Trophoblast cell (in vitro differentiated cells and primary cell): ENCODE measurements at regions not wholly inside any gene's neighbourhood (a gene's known extent, or its start where the extent isn't known, plus 50 kb on each side); places are given as distances from the start of the nearest gene placed in this dataset.

Experiments used
- DNase-seq, 2 donors: peaks; one replicate each; pipeline ENCODE4 v3.0.0-alpha.2; 2016
- H2AFZ ChIP-seq: 2 replicates; pipeline ENCODE4 v1.6.1; 2013; ENCODE audit warnings: low read length, moderate library complexity, mild to moderate bottlenecking; ENCODE audit not compliant: insufficient read depth, poor library complexity
- H2AK5ac ChIP-seq: 2 replicates; pipeline ENCODE4 v1.6.1; 2013; ENCODE audit warnings: mild to moderate bottlenecking, low read length
- H2BK120ac ChIP-seq: 2 replicates; pipeline ENCODE4 v1.6.1; 2013; ENCODE audit warnings: low read length, mild to moderate bottlenecking, moderate library complexity; ENCODE audit not compliant: insufficient read depth, poor library complexity
- H2BK12ac ChIP-seq: 2 replicates; pipeline ENCODE4 v1.6.1; 2013; ENCODE audit warnings: mild to moderate bottlenecking, low read length, moderate library complexity
- H2BK5ac ChIP-seq: 2 replicates; pipeline ENCODE4 v1.6.1; 2013; ENCODE audit warnings: low read length, low read depth, moderate library complexity, mild to moderate bottlenecking; ENCODE audit not compliant: poor library complexity
- H3K14ac ChIP-seq: 2 replicates; pipeline ENCODE4 v1.6.1; 2013; ENCODE audit warnings: mild to moderate bottlenecking, low read length
- H3K18ac ChIP-seq: 2 replicates; pipeline ENCODE4 v1.6.1; 2013; ENCODE audit warnings: mild to moderate bottlenecking, low read length
- H3K23ac ChIP-seq: 2 replicates; pipeline ENCODE4 v1.6.1; 2013; ENCODE audit warnings: low read length
- H3K27ac ChIP-seq: 2 replicates; pipeline ENCODE4 v1.5.1; 2013; ENCODE audit warnings: low read depth, mild to moderate bottlenecking, inconsistent platforms, low read length, moderate library complexity
- H3K27me3 ChIP-seq: 2 replicates; pipeline ENCODE4 v1.6.1; 2013; ENCODE audit warnings: inconsistent platforms, mild to moderate bottlenecking, low read length, moderate library complexity; ENCODE audit not compliant: insufficient read depth
- H3K36me3 ChIP-seq, 2 experiments: 1 replicate in 1 of 2; 2 replicates in 1 of 2; pipeline ENCODE4 v1.6.1; 2013; ENCODE audit warnings: low read length in 2 of 2, mild to moderate bottlenecking in 2 of 2, moderate library complexity in 1 of 2; ENCODE audit not compliant: insufficient read depth in 2 of 2, control insufficient read depth in 1 of 2
- H3K4ac ChIP-seq: 2 replicates; pipeline ENCODE4 v1.6.1; 2013; ENCODE audit warnings: low read depth, mild to moderate bottlenecking, low read length, moderate library complexity
- H3K4me1 ChIP-seq, 2 experiments: 1 replicate in 1 of 2; 2 replicates in 1 of 2; pipeline ENCODE4 v1.6.1; 2013; ENCODE audit warnings: low read length in 2 of 2, mild to moderate bottlenecking in 2 of 2, moderate library complexity in 1 of 2; ENCODE audit not compliant: insufficient read depth in 2 of 2, control insufficient read depth in 1 of 2
- H3K4me2 ChIP-seq: 2 replicates; pipeline ENCODE4 v1.6.1; 2013; ENCODE audit warnings: inconsistent platforms, mild to moderate bottlenecking, low read length, moderate library complexity
- H3K4me3 ChIP-seq: 2 replicates; pipeline ENCODE4 v1.5.1; 2013; ENCODE audit warnings: mild to moderate bottlenecking, low read depth, low read length, inconsistent platforms
- H3K79me1 ChIP-seq: one replicate; pipeline ENCODE4 v1.6.1; 2013; ENCODE audit warnings: low read length
- H3K79me2 ChIP-seq: 2 replicates; pipeline ENCODE4 v1.6.1; 2013; ENCODE audit warnings: low read length, mild to moderate bottlenecking; ENCODE audit not compliant: control insufficient read depth, insufficient read depth, poor library complexity
- H3K9ac ChIP-seq: 2 replicates; pipeline ENCODE4 v1.6.1; 2013; ENCODE audit warnings: mild to moderate bottlenecking, low read length
- H3K9me3 ChIP-seq: 2 replicates; pipeline ENCODE4 v1.6.1; 2013; ENCODE audit warnings: low read depth, mild to moderate bottlenecking, control low read depth, inconsistent platforms, low read length; ENCODE audit not compliant: insufficient read depth
- H4K12ac ChIP-seq: 2 replicates; pipeline ENCODE4 v1.6.1; 2013; ENCODE audit warnings: low read depth, mild to moderate bottlenecking, low read length, moderate library complexity
- H4K8ac ChIP-seq: 2 replicates; pipeline ENCODE4 v1.6.1; 2013; ENCODE audit warnings: low read depth, mild to moderate bottlenecking, low read length, moderate library complexity
- H4K91ac ChIP-seq: one replicate; pipeline ENCODE4 v1.6.1; 2013; ENCODE audit warnings: low read depth, mild to moderate bottlenecking, low read length, moderate library complexity
- WGBS: extraction: QIAGEN DNeasy Blood & Tissue Kit; methylation state at CpG from one replicate; pipeline ENCODE4 v1.1.7; 2013; ENCODE audit warnings: missing lambda C conversion rate; ENCODE audit not compliant: insufficient read length, insufficient coverage; ENCODE audit errors: extremely low coverage; 5-methylcytosine and 5-hydroxymethylcytosine counted together

DNA sequence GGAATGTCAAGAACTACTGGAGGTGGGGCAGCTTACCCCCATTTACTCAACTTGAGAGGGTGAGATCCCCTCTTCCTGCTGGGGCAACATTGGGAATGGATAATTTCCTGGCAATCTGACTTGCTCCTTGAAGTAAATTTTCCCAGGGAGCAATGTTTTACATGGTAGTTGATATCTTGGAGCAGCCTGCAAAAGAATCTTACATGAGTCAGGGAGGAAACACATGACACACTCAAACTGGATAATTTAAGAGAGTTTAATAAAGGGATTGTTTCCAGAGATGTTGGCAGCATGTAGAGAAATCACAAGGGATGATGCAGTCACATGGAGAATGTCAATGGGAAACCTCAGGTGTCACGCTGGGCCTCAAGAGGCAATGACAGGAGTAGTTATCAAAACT lies 212.5 kb downstream of the GAS1 start:
- Histone ChIP-seq H3K36me3 (no peaks in the 10 kb centered on the region), H3K4ac (no peak overlapping the region), H3K4me1 (peaks cover 0 to 4% of the 10 kb centered on the region in 2 experiments), H4K91ac (no peak overlapping the region), H3K79me1 (no peaks in the 10 kb centered on the region), H3K18ac (no peak overlapping the region), H3K4me2 (no peak overlapping the region), H3K27me3 (no peaks in the 10 kb centered on the region), H4K8ac (peak overlapping the region; percentile 9), H2AK5ac (no peak overlapping the region), H2BK120ac (no peak overlapping the region), H3K14ac (no peak overlapping the region), H2BK5ac (no peak overlapping the region), H3K79me2 (no peaks in the 10 kb centered on the region), H4K12ac (no peak overlapping the region), H3K23ac (no peak overlapping the region), H3K27ac (no peak overlapping the region), H2BK12ac (no peak overlapping the region), H3K9me3 (peaks cover 1% of the 10 kb centered on the region), H3K9ac (no peak overlapping the region), H3K4me3 (no peak overlapping the region), H2AFZ (no peak overlapping the region)
- no peak for DNase-seq
- WGBS = no CpG with 5 or more reads among the region's 1 CpG

DNA sequence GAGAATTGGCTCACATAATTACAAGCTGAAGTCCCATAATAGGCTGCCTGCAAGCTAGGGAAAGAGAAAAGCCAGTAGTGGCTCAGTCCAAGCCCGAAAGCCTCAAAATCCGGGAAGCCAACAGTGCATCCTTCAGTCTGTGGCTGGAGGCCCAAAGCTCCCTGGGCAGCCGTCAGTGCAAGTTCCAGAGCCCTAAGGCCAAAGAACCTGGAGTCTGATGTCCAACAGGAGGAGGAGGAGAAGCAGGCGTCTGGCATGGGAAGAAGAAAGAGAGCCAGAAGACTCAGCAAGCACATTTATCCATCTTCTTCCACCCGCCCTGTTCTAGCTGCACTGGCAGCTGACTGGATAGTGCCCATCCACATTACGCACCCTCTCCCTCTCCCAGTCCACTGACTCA lies 213.4 kb downstream of the GAS1 start:
- no peak for DNase-seq
- Histone ChIP-seq H3K9me3 (no peaks in the 10 kb centered on the region), H3K9ac (no peak overlapping the region), H2BK120ac (no peak overlapping the region), H3K79me2 (no peaks in the 10 kb centered on the region), H2AFZ (no peak overlapping the region), H3K79me1 (no peaks in the 10 kb centered on the region), H3K4me3 (no peak overlapping the region), H4K12ac (no peak overlapping the region), H3K4ac (no peak overlapping the region), H3K23ac (no peak overlapping the region), H3K36me3 (no peaks in the 10 kb centered on the region), H3K4me2 (no peak overlapping the region), H3K27me3 (no peaks in the 10 kb centered on the region), H3K27ac (no peak overlapping the region), H2BK5ac (no peak overlapping the region), H4K91ac (peak overlapping the region; percentile 9), H4K8ac (no peak overlapping the region), H3K14ac (no peak overlapping the region), H2BK12ac (peak overlapping the region; percentile 58), H2AK5ac (no peak overlapping the region), H3K4me1 (peaks cover 0 to 4% of the 10 kb centered on the region in 2 experiments), H3K18ac (no peak overlapping the region)
- WGBS = no CpG with 5 or more reads among the region's 6 CpGs

DNA sequence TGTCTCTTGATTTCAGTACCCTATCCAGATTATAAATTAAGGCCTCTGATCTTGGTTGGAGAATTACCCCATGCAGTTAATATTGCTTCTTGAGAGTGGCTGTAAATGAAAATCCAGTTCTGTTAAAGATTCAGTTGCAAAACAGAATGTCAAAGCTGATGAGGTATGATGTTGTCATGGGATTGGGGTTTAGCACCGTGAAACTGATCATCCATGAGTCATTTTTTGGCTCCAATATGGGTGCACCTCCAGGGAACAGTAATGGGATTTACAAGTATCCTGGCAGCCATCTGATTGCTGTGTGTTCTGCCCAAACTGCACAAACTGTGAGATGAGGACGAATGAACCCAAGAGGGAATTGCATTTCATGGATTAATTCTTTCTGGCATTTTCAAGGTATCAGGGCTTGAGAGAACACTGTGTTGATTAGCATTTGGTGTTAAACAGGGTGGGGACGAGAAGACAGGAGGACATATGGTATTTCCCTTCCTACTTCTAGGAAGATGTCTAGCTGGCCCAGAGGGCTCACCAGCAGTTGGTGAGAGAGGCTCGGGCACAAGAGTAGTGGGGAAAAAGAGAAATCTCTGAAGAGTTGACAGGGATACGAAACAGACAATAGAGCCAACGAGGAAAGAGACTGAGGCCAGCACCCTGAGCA lies 214.7 kb downstream of the GAS1 start:
- Histone ChIP-seq H3K9me3 (no peaks in the 10 kb centered on the region), H3K27me3 (no peaks in the 10 kb centered on the region), H3K9ac (no peak overlapping the region), H3K36me3 (no peaks in the 10 kb centered on the region), H3K4me2 (no peak overlapping the region), H2BK120ac (no peak overlapping the region), H4K12ac (no peak overlapping the region), H3K4me1 (peaks cover 0 to 4% of the 10 kb centered on the region in 2 experiments), H2AK5ac (no peak overlapping the region), H3K27ac (no peak overlapping the region), H3K23ac (no peak overlapping the region), H3K14ac (no peak overlapping the region), H2AFZ (no peak overlapping the region), H4K91ac (no peak overlapping the region), H3K79me1 (no peaks in the 10 kb centered on the region), H3K4ac (no peak overlapping the region), H2BK5ac (no peak overlapping the region), H4K8ac (no peak overlapping the region), H3K18ac (no peak overlapping the region), H3K4me3 (no peak overlapping the region), H3K79me2 (no peaks in the 10 kb centered on the region), H2BK12ac (no peak overlapping the region)
- WGBS = no CpG with 5 or more reads among the region's 6 CpGs
- no peak for DNase-seq

DNA sequence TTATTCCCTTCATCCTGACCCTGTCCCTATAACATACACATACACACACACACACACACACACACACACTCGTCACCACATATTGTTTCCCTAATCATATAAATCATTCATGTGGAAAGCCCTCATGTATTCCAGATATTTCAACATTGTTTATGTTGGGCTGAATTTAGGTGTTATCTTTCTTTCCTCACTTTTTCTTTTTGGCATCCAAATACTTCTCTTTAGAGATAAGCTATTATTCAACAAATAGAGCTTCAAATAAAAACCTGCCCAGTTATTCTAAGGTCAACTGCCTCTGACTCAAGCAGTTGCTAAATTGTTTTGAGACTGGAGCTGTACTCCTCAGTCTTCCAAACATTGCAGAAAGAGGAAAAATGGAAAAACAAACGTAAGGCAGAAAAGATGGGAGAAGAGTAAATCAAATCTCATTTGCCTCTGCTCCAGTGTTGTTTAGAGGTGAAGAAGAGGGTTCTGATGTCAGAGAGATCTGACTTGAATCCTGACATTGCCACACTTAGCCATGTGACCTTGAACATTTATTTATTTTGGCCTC lies 215.7 kb downstream of the GAS1 start:
- Histone ChIP-seq H2BK5ac (no peak overlapping the region), H3K27me3 (no peaks in the 10 kb centered on the region), H3K9ac (no peak overlapping the region), H2BK120ac (no peak overlapping the region), H4K91ac (no peak overlapping the region), H3K79me1 (no peaks in the 10 kb centered on the region), H2AFZ (no peak overlapping the region), H3K23ac (no peak overlapping the region), H3K79me2 (no peaks in the 10 kb centered on the region), H4K12ac (no peak overlapping the region), H3K4me3 (no peak overlapping the region), H3K4me2 (no peak overlapping the region), H3K27ac (no peak overlapping the region), H3K18ac (no peak overlapping the region), H3K36me3 (no peaks in the 10 kb centered on the region), H2AK5ac (no peak overlapping the region), H3K14ac (no peak overlapping the region), H3K9me3 (no peaks in the 10 kb centered on the region), H4K8ac (no peak overlapping the region), H3K4me1 (peaks cover 0 to 4% of the 10 kb centered on the region in 2 experiments), H2BK12ac (no peak overlapping the region), H3K4ac (no peak overlapping the region)
- DNase-seq = peak in 1 of 2 donors; percentile 56
- WGBS = no CpG with 5 or more reads among the region's 2 CpGs
